Right ventricle myocardium superior (tissue), 1 donor: ENCODE measurements at regions not wholly inside any gene's neighbourhood (a gene's known extent, or its start where the extent isn't known, plus 50 kb on each side); places are given as distances from the start of the nearest gene placed in this dataset.

Source experiments
- ATAC-seq: fragments of 200-7000 bp; cut with Tn5 transposase; one replicate; pipeline ENCODE4 v1.9.1; 2020; ENCODE audit warnings: mild to moderate bottlenecking; ENCODE audit not compliant: poor library complexity
- DNase-seq: peaks from one replicate; pipeline ENCODE4 v3.0.0-alpha.2; 2020
- intact Hi-C: fragments of 100-400 bp; cut with DNase I; formaldehyde crosslinking; loops from one replicate; pipeline ENCODE4 v1.11.2; 2022
- donor health status: DM: no; HTN: yes; CAD: no; lungs with severe emphysema.

GRCh38 chr6:105932440-105932839 lies 153.7 kb upstream of the PRDM1 start:
- intact Hi-C loops: no loop called here
- DNase-seq: no peak
- ATAC-seq: no peak

- DNase-seq (no peak), ATAC-seq (no peak)
- intact Hi-C loops: no loop called here
Measured at GRCh38 chr6:105929626-105930025, 156.5 kb upstream of the PRDM1 start.

- DNase-seq (no peak), ATAC-seq (no peak)
- intact Hi-C loops: no loop called here
Measured at GRCh38 chr6:105926318-105926717, 159.8 kb upstream of the PRDM1 start.

GRCh38 chr6:105925706-105926105 lies 160.4 kb upstream of the PRDM1 start:
- DNase-seq: no peak
- no peak for ATAC-seq
- intact Hi-C loops: no loop called here

GRCh38 chr6:105921781-105922180 lies 164.4 kb upstream of the PRDM1 start:
- no peak for DNase-seq
- no peak for ATAC-seq
- intact Hi-C loops: no loop called here

- no peak for ATAC-seq
- intact Hi-C loops: no loop called here
- DNase-seq: no peak
Measured at GRCh38 chr6:105920071-105920470, 166.1 kb upstream of the PRDM1 start.

GRCh38 chr6:105917038-105917695 lies 169.0 kb upstream of the PRDM1 start:
- DNase-seq (no peak), ATAC-seq (peak; percentile 66)
- intact Hi-C loops: no loop called here

- no peak for DNase-seq
- intact Hi-C loops: no loop called here
- peak; percentile 86 for ATAC-seq
Measured at GRCh38 chr6:105911106-105911629, 175.0 kb upstream of the PRDM1 start.

- intact Hi-C loops: no loop called here
- ATAC-seq (peak; percentile 70), DNase-seq (no peak)
Measured at GRCh38 chr6:105909106-105909505, 177.0 kb upstream of the PRDM1 start.

- no peak for DNase-seq
- intact Hi-C loops: no loop called here
- ATAC-seq: no peak
Measured at GRCh38 chr6:105907991-105908390, 178.1 kb upstream of the PRDM1 start.

- no peak for DNase-seq
- ATAC-seq: no peak
- intact Hi-C loops: no loop called here
Measured at GRCh38 chr6:105907301-105907700, 178.8 kb upstream of the PRDM1 start.

- ATAC-seq (peak; percentile 31), DNase-seq (no peak)
- intact Hi-C loops: no loop called here
Measured at GRCh38 chr6:105902401-105903031, 183.6 kb upstream of the PRDM1 start.

GRCh38 chr6:105901583-105901982 lies 184.6 kb upstream of the PRDM1 start:
- no peak for ATAC-seq
- intact Hi-C loops: no loop called here
- no peak for DNase-seq

- intact Hi-C loops: no loop called here
- peak; percentile 46 for ATAC-seq
- no peak for DNase-seq
Measured at GRCh38 chr6:105900125-105900937, 185.8 kb upstream of the PRDM1 start.

GRCh38 chr6:105898286-105898685 lies 187.8 kb upstream of the PRDM1 start:
- intact Hi-C loops: no loop called here
- no peak for DNase-seq
- ATAC-seq: no peak

GRCh38 chr6:105897131-105897530 lies 189.0 kb upstream of the PRDM1 start:
- intact Hi-C loops: no loop called here
- ATAC-seq (no peak), DNase-seq (no peak)

- no peak for DNase-seq
- intact Hi-C loops: no loop called here
- no peak for ATAC-seq
Measured at GRCh38 chr6:105896821-105897095, 189.4 kb upstream of the PRDM1 start.

- intact Hi-C loops: no loop called here
- DNase-seq (no peak), ATAC-seq (no peak)
Measured at GRCh38 chr6:105896052-105896820, 189.9 kb upstream of the PRDM1 start.

GRCh38 chr6:105894556-105894955 lies 191.6 kb upstream of the PRDM1 start:
- intact Hi-C loops: no loop called here
- DNase-seq: no peak
- no peak for ATAC-seq
